IMR-90 (cell line): ENCODE measurements at regions not wholly inside any gene's neighbourhood (a gene's known extent, or its start where the extent isn't known, plus 50 kb on each side); places are given as distances from the start of the nearest gene placed in this dataset.
A peak's percentile ranks its signal among the peaks of the same experiment; 100 is the strongest.

Experiments used
- ATAC-seq: fragments of 200-7000 bp; cut with Tn5 transposase; 2 replicates; pipeline ENCODE4 v1.9.1; 2020; ENCODE audit warnings: low read depth, mild to moderate bottlenecking, moderate library complexity
- BruUV-seq: library from RNA; stranded (reverse); fragments of 400-500 nt; replicated peaks from 2 replicates; lab custom pipeline; 2021; lab: Mats Ljungman, UMichigan
- CTCF ChIA-PET: fragments of 300-600 bp; formaldehyde crosslinking; extraction: SDS; loops from one replicate; lab custom pipeline; 2021; ENCODE audit warnings: antibody characterized with exemption; lab: Yijun Ruan, JAX
- POLR2A ChIA-PET: fragments of 300-600 bp; sonication (Branson Sonifier 250); formaldehyde crosslinking; loops from one replicate; lab custom pipeline; 2022; ENCODE audit warnings: antibody characterized with exemption; ENCODE audit not compliant: unreplicated experiment; lab: Charles Lee
- DNase-seq: peaks from one replicate; pipeline ENCODE4 v3.0.0; 2013
- H2AFZ ChIP-seq: replicated peaks from 2 replicates; pipeline ENCODE3; 2013; ENCODE audit warnings: low read length, mild to moderate bottlenecking; ENCODE audit not compliant: poor library complexity
- H2AK5ac ChIP-seq: 2 replicates; pipeline ENCODE4 v1.6.1; 2013; ENCODE audit warnings: low read depth, low read length, inconsistent platforms
- H2AK9ac ChIP-seq: replicated peaks from 2 replicates; pipeline ENCODE3; 2013; ENCODE audit warnings: mild to moderate bottlenecking, low read depth, low read length, moderate library complexity; ENCODE audit not compliant: poor library complexity
- H2BK120ac ChIP-seq: 2 replicates; pipeline ENCODE4 v1.6.1; 2013; ENCODE audit warnings: low read depth, low read length, inconsistent platforms
- H2BK15ac ChIP-seq: 3 replicates; pipeline ENCODE4 v1.6.1; 2013; ENCODE audit warnings: low read depth, low read length, inconsistent platforms
- H2BK20ac ChIP-seq: 2 replicates; pipeline ENCODE4 v1.6.1; 2013; ENCODE audit warnings: low read depth, mild to moderate bottlenecking, inconsistent platforms, low read length, moderate library complexity
- H2BK5ac ChIP-seq: 2 replicates; pipeline ENCODE4 v1.6.1; 2013; ENCODE audit warnings: mild to moderate bottlenecking, low read depth, low read length, inconsistent platforms; ENCODE audit not compliant: poor library complexity, severe bottlenecking
- H3K14ac ChIP-seq: replicated peaks from 2 replicates; pipeline ENCODE4 v1.6.1; 2013; ENCODE audit warnings: low read depth, low read length, inconsistent platforms
- H3K18ac ChIP-seq: 2 replicates; pipeline ENCODE4 v1.6.1; 2013; ENCODE audit warnings: low read depth, low read length, control low read depth
- H3K23ac ChIP-seq: 2 replicates; pipeline ENCODE4 v1.6.1; 2013; ENCODE audit warnings: low read depth, low read length, inconsistent platforms
- H3K27ac ChIP-seq: 2 replicates; pipeline ENCODE4 v1.5.1; 2013; ENCODE audit warnings: mild to moderate bottlenecking, control low read depth, low read length; ENCODE audit not compliant: insufficient read depth
- H3K27me3 ChIP-seq: 2 replicates; pipeline ENCODE4 v1.6.1; 2013; ENCODE audit warnings: low read length; ENCODE audit not compliant: control insufficient read depth, insufficient read depth
- H3K36me3 ChIP-seq: 2 replicates; pipeline ENCODE4 v1.6.1; 2013; ENCODE audit warnings: low read length, mixed read lengths; ENCODE audit not compliant: control insufficient read depth, insufficient read depth
- H3K4ac ChIP-seq: 2 replicates; pipeline ENCODE4 v1.6.1; 2013; ENCODE audit warnings: low read depth, low read length, inconsistent platforms
- H3K4me1 ChIP-seq: 2 replicates; pipeline ENCODE4 v1.6.1; 2013; ENCODE audit warnings: low read length, mixed read lengths; ENCODE audit not compliant: control insufficient read depth, insufficient read depth
- H3K4me2 ChIP-seq: 2 replicates; pipeline ENCODE4 v1.6.1; 2013; ENCODE audit warnings: low read depth, mild to moderate bottlenecking, control low read depth, low read length, moderate library complexity
- H3K4me3 ChIP-seq: 2 replicates; pipeline ENCODE4 v1.5.1; 2013; ENCODE audit warnings: low read depth, mild to moderate bottlenecking, control low read depth, low read length, moderate library complexity; ENCODE audit not compliant: insufficient read depth
- H3K56ac ChIP-seq: 2 replicates; pipeline ENCODE4 v1.6.1; 2013; ENCODE audit warnings: low read length, inconsistent platforms; ENCODE audit not compliant: insufficient read depth; ENCODE audit errors: extremely low read depth
- H3K79me1 ChIP-seq, 2 experiments: 2 replicates each; pipeline ENCODE4 v1.6.1; 2013; ENCODE audit warnings: low read length in 2 of 2, inconsistent platforms in 1 of 2, low read depth in 1 of 2
- H3K9ac ChIP-seq: 2 replicates; pipeline ENCODE4 v1.6.1; 2013; ENCODE audit warnings: low read depth, low read length, control low read depth
- H3K9me1 ChIP-seq: 2 replicates; pipeline ENCODE4 v1.6.1; 2013; ENCODE audit warnings: low read length, inconsistent platforms; ENCODE audit not compliant: insufficient read depth
- H3K9me3 ChIP-seq: 2 replicates; pipeline ENCODE4 v1.6.1; 2013; ENCODE audit warnings: low read length; ENCODE audit not compliant: control insufficient read depth, insufficient read depth
- H4K20me1 ChIP-seq: 2 replicates; pipeline ENCODE4 v1.6.1; 2013; ENCODE audit warnings: low read length, inconsistent platforms; ENCODE audit not compliant: insufficient read depth
- H4K5ac ChIP-seq: 2 replicates; pipeline ENCODE4 v1.6.1; 2013; ENCODE audit warnings: mild to moderate bottlenecking, low read depth, low read length, control low read depth
- H4K8ac ChIP-seq, 2 experiments: 2 replicates each; pipeline ENCODE4 v1.6.1; 2013; ENCODE audit warnings: low read depth in 2 of 2, low read length in 2 of 2, control low read depth in 1 of 2, inconsistent platforms in 1 of 2
- H4K91ac ChIP-seq: 2 replicates; pipeline ENCODE4 v1.6.1; 2013; ENCODE audit warnings: low read depth, low read length, inconsistent platforms; ENCODE audit not compliant: insufficient read depth
- CEBPB ChIP-seq: IDR thresholded peaks from 2 replicates; pipeline ENCODE4 v1.6.1; 2012; ENCODE audit warnings: low read depth, low read length, improper control_type of control experiment
- CTCF ChIP-seq: conservative IDR thresholded peaks from 2 replicates; pipeline ENCODE4 v1.5.1; 2012; ENCODE audit warnings: mild to moderate bottlenecking, low read depth, low read length, improper control_type of control experiment
- MAFK ChIP-seq: IDR thresholded peaks from 2 replicates; pipeline ENCODE4 v1.6.1; 2012; ENCODE audit warnings: low read depth, low read length, improper control_type of control experiment
- MXI1 ChIP-seq: IDR thresholded peaks from 2 replicates; pipeline ENCODE4 v1.6.1; 2012; ENCODE audit warnings: low read depth, mild to moderate bottlenecking, low read length, moderate library complexity, borderline replicate concordance
- POLR2A ChIP-seq: IDR thresholded peaks from 2 replicates; pipeline ENCODE4 v1.6.1; 2012; ENCODE audit warnings: mild to moderate bottlenecking, low read depth, low read length
- RFX5 ChIP-seq: IDR thresholded peaks from 2 replicates; pipeline ENCODE4 v1.8.0; 2012; ENCODE audit warnings: low read depth, mild to moderate bottlenecking, low read length, moderate library complexity
- USF2 ChIP-seq: fragments of 150-350 bp; IDR thresholded peaks from 2 replicates; pipeline ENCODE4 v1.6.1; 2017; ENCODE audit warnings: mild to moderate bottlenecking, antibody characterized with exemption, low read length, low read depth
- WGBS, 2 experiments: methylation state at CpG; one replicate each; pipeline versions ENCODE4 v1.1.5 to v1.1.7; 2013; ENCODE audit warnings: missing lambda C conversion rate in 2 of 2; ENCODE audit not compliant: insufficient read length in 1 of 2; ENCODE audit errors: extremely low coverage in 2 of 2; 5-methylcytosine and 5-hydroxymethylcytosine counted together
- dilution Hi-C: fragments of 300-500 bp; cut with HindIII; formaldehyde crosslinking; loops from one replicate; pipeline ENCODE4 v1.14.3; 2018; ENCODE audit warnings: low sequenced_read_pairs; ENCODE audit not compliant: unreplicated experiment
- in situ Hi-C: fragments of 300-500 bp; cut with MboI; formaldehyde crosslinking; loops from 3 replicates; pipeline ENCODE4 v1.14.3; 2019; ENCODE audit warnings: low sequenced_read_pairs, inconsistent platforms, mixed read lengths
- intact Hi-C: fragments of 100-400 bp; cut with micrococcal nuclease; formaldehyde crosslinking; loops from 2 replicates; pipeline ENCODE4 v1.10.0; 2022

GRCh38 chr5:56523790-56524575 is 290.9 kb upstream of the ANKRD55 start:
- Histone ChIP-seq H2BK120ac (no peak overlapping the region), H3K4me2 (no peak overlapping the region), H3K9ac (no peak overlapping the region), H3K9me1 (no peaks in the 10 kb centered on the region), H2AK5ac (no peak overlapping the region), H3K36me3 (no peaks in the 10 kb centered on the region), H3K14ac (no peak overlapping the region), H4K8ac (no peak overlapping the region), H3K4me1 (peaks cover 2% of the 10 kb centered on the region; the same call in 1 of the 2 replicates), H3K4ac (no peak overlapping the region), H2AFZ (peak overlapping the region; percentile 5), H3K23ac (no peak overlapping the region), H3K56ac (no peak overlapping the region), H3K9me3 (no peaks in the 10 kb centered on the region), H2BK15ac (no peak overlapping the region), H2AK9ac (no peak overlapping the region), H3K27me3 (peaks cover 6% of the 10 kb centered on the region), H4K91ac (no peak overlapping the region), H3K79me1 (no peaks in the 10 kb centered on the region), H2BK5ac (no peak overlapping the region), H4K5ac (no peak overlapping the region), H3K18ac (no peak overlapping the region), H3K27ac (no peak overlapping the region), H2BK20ac (no peak overlapping the region), H3K4me3 (no peak overlapping the region), H4K20me1 (no peaks in the 10 kb centered on the region)
- in situ Hi-C loops (no loop called here), dilution Hi-C loops (no loop called here), intact Hi-C loops (no loop called here)
- BruUV-seq = no TSS peak
- DNase-seq (peak; percentile 19), ATAC-seq (no peak)
- POLR2A ChIA-PET = no interaction called here
- WGBS, 2 experiments = no CpG with 5 or more reads among the region's 6 CpGs
- CTCF ChIA-PET = interaction anchor here (0.6 kb wide), 2 partner anchors 107 to 395 kb away, joined by 8 to 13 read pairs; no protein-coding TSS in a partner anchor
- no peak for TF ChIP-seq MAFK
- no peak for TF ChIP-seq USF2
- TF ChIP-seq CEBPB = no peak
- TF ChIP-seq CTCF = no peak
- TF ChIP-seq MXI1 = no peak
- TF ChIP-seq POLR2A = no peak
- no peak for TF ChIP-seq RFX5
